HG03045 (cell line): ENCODE measurements at regions not wholly inside any gene's neighbourhood (a gene's known extent, or its start where the extent isn't known, plus 50 kb on each side); places are given as distances from the start of the nearest gene placed in this dataset.

Experiments
- ATAC-seq: cut with Tn5 transposase; IDR thresholded peaks from one replicate; pipeline ENCODE4 v1.9.1; 2021; ENCODE audit warnings: mild to moderate bottlenecking, moderate library complexity; ENCODE audit not compliant: unreplicated experiment

- no peak for ATAC-seq
Measured at GRCh38 chr13:60627071-60627686, 230.2 kb downstream of the TDRD3 start.
